Skeletal muscle cell (primary cell): ENCODE measurements at regions not wholly inside any gene's neighbourhood (a gene's known extent, or its start where the extent isn't known, plus 50 kb on each side); places are given as distances from the start of the nearest gene placed in this dataset.
A peak's percentile ranks its signal among the peaks of the same experiment; 100 is the strongest.

Source experiments
- DNase-seq: peaks from one replicate; pipeline ENCODE4 v3.0.0-alpha.2; 2010; ENCODE audit warnings: low read depth
- H3K4me3 ChIP-seq: 2 replicates; pipeline ENCODE4 v1.5.1; 2011; ENCODE audit warnings: low read depth, mild to moderate bottlenecking, control low read depth, low read length, moderate library complexity

- DNase-seq = no peak
- H3K4me3 ChIP-seq = no peak overlapping the region
Observed at GRCh38 chr2:126748188-126748760, 92.3 kb downstream of the GYPC start.

- no peak overlapping the region for H3K4me3 ChIP-seq
- no peak for DNase-seq
Observed at GRCh38 chr2:126748929-126749518, 93.1 kb downstream of the GYPC start.

- DNase-seq = no peak
- no peak overlapping the region for H3K4me3 ChIP-seq
Observed at GRCh38 chr2:126749537-126749936, 93.6 kb downstream of the GYPC start.

- no peak for DNase-seq
- no peak overlapping the region for H3K4me3 ChIP-seq
Observed at GRCh38 chr2:126750506-126750905, 94.5 kb downstream of the GYPC start.

- no peak for DNase-seq
- no peak overlapping the region for H3K4me3 ChIP-seq
Observed at GRCh38 chr2:126751477-126751876, 95.5 kb downstream of the GYPC start.

- no peak overlapping the region for H3K4me3 ChIP-seq
- DNase-seq = no peak
Observed at GRCh38 chr2:126752876-126753275, 96.9 kb downstream of the GYPC start.

GRCh38 chr2:126753501-126754212, 97.7 kb downstream of the GYPC start:
- no peak overlapping the region for H3K4me3 ChIP-seq
- DNase-seq = no peak

- no peak overlapping the region for H3K4me3 ChIP-seq
- no peak for DNase-seq
Observed at GRCh38 chr2:126754240-126755004, 98.5 kb downstream of the GYPC start.

- no peak for DNase-seq
- no peak overlapping the region for H3K4me3 ChIP-seq
Observed at GRCh38 chr2:126756125-126756524, 100.2 kb downstream of the GYPC start.

GRCh38 chr2:126761256-126761980, 105.5 kb downstream of the GYPC start:
- peak; percentile 5 for DNase-seq
- H3K4me3 ChIP-seq = no peak overlapping the region

GRCh38 chr2:126761981-126762878, 106.3 kb downstream of the GYPC start:
- DNase-seq = no peak
- H3K4me3 ChIP-seq = no peak overlapping the region

GRCh38 chr2:126764686-126765265, 108.8 kb downstream of the GYPC start:
- no peak for DNase-seq

GRCh38 chr2:126765395-126765794, 109.4 kb downstream of the GYPC start:
- DNase-seq = no peak
- no peak overlapping the region for H3K4me3 ChIP-seq

More at GRCh38 chr2:126764686-126765265, 108.8 kb downstream of the GYPC start:
- H3K4me3 ChIP-seq = no peak overlapping the region

GRCh38 chr2:126766295-126766968, 110.5 kb downstream of the GYPC start:
- DNase-seq = no peak
- H3K4me3 ChIP-seq = no peak overlapping the region

- DNase-seq = no peak
- no peak overlapping the region for H3K4me3 ChIP-seq
Observed at GRCh38 chr2:126766969-126767296, 111.0 kb downstream of the GYPC start.

GRCh38 chr2:126769118-126769517, 113.2 kb downstream of the GYPC start:
- H3K4me3 ChIP-seq = no peak overlapping the region
- DNase-seq = no peak

- no peak for DNase-seq
- H3K4me3 ChIP-seq = no peak overlapping the region
Observed at GRCh38 chr2:126770466-126770865, 114.5 kb downstream of the GYPC start.

GRCh38 chr2:126771094-126771493, 115.1 kb downstream of the GYPC start:
- no peak overlapping the region for H3K4me3 ChIP-seq
- DNase-seq = no peak
